SK-N-SH (cell line): ENCODE measurements at regions not wholly inside any gene's neighbourhood (a gene's known extent, or its start where the extent isn't known, plus 50 kb on each side); places are given as distances from the start of the nearest gene placed in this dataset.

Experiments
- CTCF ChIA-PET: fragments of 300-600, 350-600 bp; formaldehyde crosslinking; extraction: SDS; loops from one replicate; lab custom pipeline; 2021; lab: Yijun Ruan, JAX
- POLR2A ChIA-PET: fragments of 350-600 bp; sonication (Branson Sonifier 250); formaldehyde crosslinking; extraction: SDS; loops from one replicate; lab custom pipeline; 2020; ENCODE audit warnings: antibody characterized with exemption, inconsistent platforms; lab: Yijun Ruan, JAX
- DNase-seq: peaks from one replicate; pipeline ENCODE4 v3.0.0; 2012
- H2AFZ ChIP-seq: fragments of 200-600 bp; sonication (generic); 2 replicates; pipeline ENCODE4 v1.8.1; 2016; ENCODE audit warnings: antibody characterized with exemption, mild to moderate bottlenecking, low read depth
- H3F3A ChIP-seq: fragments of 200-600 bp; sonication (generic); replicated peaks from 2 replicates; pipeline ENCODE3; 2016; ENCODE audit warnings: antibody characterized with exemption, mild to moderate bottlenecking; ENCODE audit not compliant: insufficient read depth
- H3K27ac ChIP-seq, 2 experiments: fragments of 200-500 bp in 1 of 2; fragments of 200-600 bp in 1 of 2; sonication (Bioruptor generic) in 1 of 2; sonication (generic), shearing (Covaris generic) in 1 of 2; 2 replicates each; pipeline versions ENCODE4 v1.5.1 to v1.6.1; 2014 to 2016; ENCODE audit warnings: low read depth in 2 of 2, inconsistent platforms in 1 of 2, low read length in 1 of 2, mild to moderate bottlenecking in 1 of 2, mixed read lengths in 1 of 2
- H3K27me3 ChIP-seq: fragments of 200-600 bp; sonication (generic), shearing (Covaris generic); 2 replicates; pipeline ENCODE4 v1.6.1; 2016; ENCODE audit warnings: mixed run types; ENCODE audit not compliant: insufficient read depth
- H3K36me3 ChIP-seq, 2 experiments: fragments of 200-500 bp in 1 of 2; fragments of 200-600 bp in 1 of 2; sonication (Bioruptor generic) in 1 of 2; sonication (generic) in 1 of 2; replicated peaks in 1 of 2; 2 replicates each; pipeline versions ENCODE3 to v1.5.1; 2014 to 2016; ENCODE audit warnings: low read length in 1 of 2, mild to moderate bottlenecking in 1 of 2; ENCODE audit not compliant: insufficient read depth in 2 of 2, control insufficient read depth in 1 of 2
- H3K4me1 ChIP-seq, 2 experiments: fragments of 200-500 bp in 1 of 2; fragments of 200-600 bp in 1 of 2; sonication (Bioruptor generic) in 1 of 2; sonication (generic), shearing (Covaris generic) in 1 of 2; 2 replicates each; pipeline versions ENCODE4 v1.5.1 to v1.6.1; 2014 to 2016; ENCODE audit warnings: low read depth in 1 of 2, low read length in 1 of 2, mixed run types in 1 of 2; ENCODE audit not compliant: insufficient read depth in 2 of 2, control insufficient read depth in 1 of 2
- H3K4me2 ChIP-seq: fragments of 200-600 bp; sonication (generic), shearing (Covaris generic); 2 replicates; pipeline ENCODE4 v1.6.1; 2017; ENCODE audit warnings: mixed run types
- H3K4me3 ChIP-seq, 2 experiments: fragments of 200-500 bp in 1 of 2; fragments of 200-600 bp in 1 of 2; sonication (Bioruptor generic) in 1 of 2; sonication (generic), shearing (Covaris generic) in 1 of 2; 2 replicates each; pipeline versions ENCODE4 v1.5.1 to v1.8.1; 2014 to 2016; ENCODE audit warnings: low read depth in 2 of 2, inconsistent platforms in 1 of 2, low read length in 1 of 2, mild to moderate bottlenecking in 1 of 2, mixed read lengths in 1 of 2, moderate library complexity in 1 of 2
- H3K79me2 ChIP-seq: fragments of 200-600 bp; sonication (generic); 2 replicates; pipeline ENCODE4 v1.8.1; 2017; ENCODE audit warnings: mild to moderate bottlenecking; ENCODE audit not compliant: insufficient read depth
- H3K9ac ChIP-seq: fragments of 200-600 bp; sonication (generic); 2 replicates; pipeline ENCODE4 v1.6.1; 2017; ENCODE audit warnings: mixed run types
- H3K9me2 ChIP-seq: fragments of 200-600 bp; sonication (generic); 2 replicates; pipeline ENCODE4 v1.6.1; 2017; ENCODE audit warnings: mixed run types
- H3K9me3 ChIP-seq: fragments of 200-600 bp; sonication (generic); 2 replicates; pipeline ENCODE4 v1.6.1; 2017; ENCODE audit warnings: mixed run types, mild to moderate bottlenecking, moderate library complexity
- H4K20me1 ChIP-seq: fragments of 200-600 bp; sonication (generic); 2 replicates; pipeline ENCODE4 v1.6.1; 2017; ENCODE audit warnings: mild to moderate bottlenecking, mixed run types; ENCODE audit not compliant: insufficient read depth
- CTCF ChIP-seq: fragments of 200-600 bp; sonication (generic); IDR thresholded peaks from 2 replicates; pipeline ENCODE4 v1.6.1; 2017; ENCODE audit warnings: antibody characterized with exemption, mild to moderate bottlenecking, moderate library complexity
- ELF1 ChIP-seq: IDR thresholded peaks from 2 replicates; pipeline ENCODE4 v1.4.0; 2012
- EP300 ChIP-seq, 2 experiments: IDR thresholded peaks; 2 replicates each; pipeline versions ENCODE4 v1.4.0 to v1.6.1; 2012; ENCODE audit warnings: borderline replicate concordance in 1 of 2, low read depth in 1 of 2, low read length in 1 of 2
- FOXJ3 ChIP-seq: sonication (generic); formaldehyde crosslinking; IDR thresholded peaks from 2 replicates; pipeline ENCODE4 v1.5.1; 2020; ENCODE audit warnings: mild to moderate bottlenecking, missing genetic modification reagents
- FOXM1 ChIP-seq: IDR thresholded peaks from 2 replicates; pipeline ENCODE4 v1.4.0; 2012; ENCODE audit warnings: low read depth, mild to moderate bottlenecking
- GATA2 ChIP-seq: sonication (generic); formaldehyde crosslinking; IDR thresholded peaks from 2 replicates; pipeline ENCODE4 v1.5.0; 2020; ENCODE audit warnings: mild to moderate bottlenecking, missing genetic modification reagents
- MAX ChIP-seq: IDR thresholded peaks from 2 replicates; pipeline ENCODE4 v1.4.0; 2012; ENCODE audit warnings: low read depth
- PBX3 ChIP-seq: IDR thresholded peaks from 2 replicates; pipeline ENCODE4; 2012
- POLR2AphosphoS5 ChIP-seq: IDR thresholded peaks from 2 replicates; pipeline ENCODE4 v1.6.1; 2012; ENCODE audit warnings: low read depth, low read length
- RCOR1 ChIP-seq: fragments of 150-350 bp; IDR thresholded peaks from 2 replicates; pipeline ENCODE4 v1.6.1; 2017; ENCODE audit warnings: antibody characterized with exemption, low read length
- REST ChIP-seq: IDR thresholded peaks from 2 replicates; pipeline ENCODE4 v1.6.1; 2012; ENCODE audit warnings: mild to moderate bottlenecking, low read depth, low read length, moderate library complexity
- RXRA ChIP-seq: IDR thresholded peaks from 2 replicates; pipeline ENCODE4 v1.4.0; 2012; ENCODE audit warnings: low read depth, mild to moderate bottlenecking, borderline replicate concordance
- TAF1 ChIP-seq: IDR thresholded peaks from 2 replicates; pipeline ENCODE4 v1.6.1; 2012; ENCODE audit warnings: low read depth, mild to moderate bottlenecking, low read length, moderate library complexity, borderline replicate concordance
- TEAD4 ChIP-seq: IDR thresholded peaks from 2 replicates; pipeline ENCODE4 v1.4.0; 2012; ENCODE audit warnings: mild to moderate bottlenecking, borderline replicate concordance; ENCODE audit not compliant: insufficient read depth
- USF1 ChIP-seq: IDR thresholded peaks from 2 replicates; pipeline ENCODE4 v1.4.0; 2012; ENCODE audit warnings: low read depth, borderline replicate concordance
- YY1 ChIP-seq: IDR thresholded peaks from 2 replicates; pipeline ENCODE4 v1.4.0; 2012; ENCODE audit warnings: low read depth, mild to moderate bottlenecking
- WGBS: methylation state at CpG from one replicate; pipeline ENCODE4 v1.1.6; 2017; ENCODE audit warnings: low lambda C conversion rate; 5-methylcytosine and 5-hydroxymethylcytosine counted together

- H3K27ac ChIP-seq: peak overlapping the region in 1 of 2 experiments; percentile 91; a peak in 3 of 4 replicates
- no peak overlapping the region for H2AFZ ChIP-seq
- TF ChIP-seq FOXJ3: no peak
- ChIA-PET CTCF (interaction anchor here (0.6 kb wide), 1 partner anchor 25 kb away, joined by 3 read pairs; no protein-coding TSS in a partner anchor), POLR2A (no interaction called here)
- WGBS: 95% methylated on average over 7 of the region's 7 CpGs
- no peak overlapping the region for H3K4me3 ChIP-seq
- no peaks in the 10 kb centered on the region for H4K20me1 ChIP-seq
- H3K9ac ChIP-seq: no peak overlapping the region
- DNase-seq: no peak
- peaks cover 6 to 45% of the 10 kb centered on the region in 2 experiments; a peak in 2 of 4 replicates for H3K4me1 ChIP-seq
- H3K27me3 ChIP-seq: no peaks in the 10 kb centered on the region
- no peaks in the 10 kb centered on the region for H3K79me2 ChIP-seq
- no peaks in the 10 kb centered on the region for H3K9me3 ChIP-seq
- peaks cover 33% of the 10 kb centered on the region for H3F3A ChIP-seq
- H3K36me3 ChIP-seq: no peaks in the 10 kb centered on the region
- H3K9me2 ChIP-seq: no peaks in the 10 kb centered on the region
- peak overlapping the region; percentile 64; the same call in 1 of the 2 replicates for H3K4me2 ChIP-seq
Observed at GRCh38 chr2:12320027-12320734, 396.6 kb upstream of the TRIB2 start.

GRCh38 chr2:12320991-12321641 lies 395.6 kb upstream of the TRIB2 start:
- ChIA-PET POLR2A (no interaction called here), CTCF (interaction anchor here (0.6 to 0.7 kb wide), 2 partner anchors 10 to 26 kb away, joined by 3 read pairs; no protein-coding TSS in a partner anchor)
- Histone ChIP-seq H3K9me3 (no peaks in the 10 kb centered on the region), H4K20me1 (no peaks in the 10 kb centered on the region), H3K4me3 (peak overlapping the region in 1 of 2 experiments; percentile 21; a peak in 1 of 4 replicates), H3K27me3 (no peaks in the 10 kb centered on the region), H3K79me2 (no peaks in the 10 kb centered on the region), H2AFZ (peak overlapping the region; percentile 56), H3K9me2 (no peaks in the 10 kb centered on the region), H3K4me1 (peaks cover 6 to 51% of the 10 kb centered on the region in 2 experiments; a peak in 2 of 4 replicates), H3K36me3 (no peaks in the 10 kb centered on the region), H3F3A (peaks cover 33% of the 10 kb centered on the region), H3K27ac (peak overlapping the region; percentile 1 to 91; a peak in 3 of 4 replicates), H3K4me2 (peak overlapping the region; percentile 64), H3K9ac (peak overlapping the region; percentile 2; the same call in 1 of the 2 replicates)
- 19% methylated on average over 6 of the region's 7 CpGs for WGBS
- no peak for DNase-seq
- TF ChIP-seq RXRA (peak; percentile 65; the same call in 1 of the 2 replicates), GATA2 (no peak), PBX3 (peak; percentile 82), USF1 (peak; percentile 36; the same call in 1 of the 2 replicates), ELF1 (peak; percentile 52; the same call in 1 of the 2 replicates), CTCF (peak; percentile 37), REST (peak; percentile 61; the same call in 1 of the 2 replicates), YY1 (peak; percentile 64; the same call in 1 of the 2 replicates), TEAD4 (peak; percentile 94), MAX (peak; percentile 89), POLR2AphosphoS5 (peak; percentile 28; the same call in 1 of the 2 replicates), TAF1 (no peak), FOXM1 (peak; percentile 90), RCOR1 (no peak), EP300 (IDR thresholded peaks at IDR 0.05; ENCODE audit: borderline replicate concordance in 1 of 2, low read depth in 1 of 2, low read length in 1 of 2) (peak in 1 of 2 experiments; percentile 93; a peak in 2 of 4 replicates)
